SK-N-SH treated with all-trans-retinoic acid at 6 μM for 48 hours (cell line): ENCODE measurements at regions not wholly inside any gene's neighbourhood (a gene's known extent, or its start where the extent isn't known, plus 50 kb on each side); places are given as distances from the start of the nearest gene placed in this dataset.

Experiments
- ESRRG ChIP-seq: fragments of 250-450 bp; sonication (Bioruptor Pico); IDR thresholded peaks from 2 replicates; pipeline ENCODE4 v1.6.1; 2021; ENCODE audit warnings: mild to moderate bottlenecking
- PPARA ChIP-seq: fragments of 250-450 bp; sonication (Bioruptor Pico); IDR thresholded peaks from 2 replicates; pipeline ENCODE4 v1.5.0; 2020; ENCODE audit warnings: mild to moderate bottlenecking, borderline replicate concordance
- TF ChIP-seq, protein P1 (sequence below): fragments of 250-450 bp; sonication (Bioruptor Pico); IDR thresholded peaks from 2 replicates; pipeline ENCODE4 v1.5.1; 2020; ENCODE audit warnings: low read depth, mild to moderate bottlenecking, moderate library complexity

DNA sequence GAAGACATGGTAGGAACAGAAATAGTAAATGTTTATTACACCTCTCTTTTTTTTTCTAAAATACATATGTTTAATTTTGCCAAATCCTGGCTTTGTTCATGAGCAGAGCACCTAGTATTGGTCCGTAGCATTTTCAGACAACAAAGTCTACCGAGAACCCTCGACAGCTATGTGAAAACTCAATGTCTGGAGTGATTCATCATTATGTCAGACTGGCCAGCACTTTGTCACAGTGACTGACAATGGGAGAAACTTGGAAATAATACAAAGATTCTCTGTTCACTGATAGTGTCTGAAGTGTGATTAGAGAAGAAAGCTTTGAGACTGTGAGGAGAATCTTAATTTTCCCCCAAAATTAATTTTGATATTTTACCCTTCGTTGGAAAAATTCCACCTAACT lies 143.0 kb downstream of the HNMT start:
- TF ChIP-seq ESRRG (CRISPR knock-in tag) (no peak), PPARA (CRISPR knock-in tag) (no peak)
- TF ChIP-seq, protein P1, sequence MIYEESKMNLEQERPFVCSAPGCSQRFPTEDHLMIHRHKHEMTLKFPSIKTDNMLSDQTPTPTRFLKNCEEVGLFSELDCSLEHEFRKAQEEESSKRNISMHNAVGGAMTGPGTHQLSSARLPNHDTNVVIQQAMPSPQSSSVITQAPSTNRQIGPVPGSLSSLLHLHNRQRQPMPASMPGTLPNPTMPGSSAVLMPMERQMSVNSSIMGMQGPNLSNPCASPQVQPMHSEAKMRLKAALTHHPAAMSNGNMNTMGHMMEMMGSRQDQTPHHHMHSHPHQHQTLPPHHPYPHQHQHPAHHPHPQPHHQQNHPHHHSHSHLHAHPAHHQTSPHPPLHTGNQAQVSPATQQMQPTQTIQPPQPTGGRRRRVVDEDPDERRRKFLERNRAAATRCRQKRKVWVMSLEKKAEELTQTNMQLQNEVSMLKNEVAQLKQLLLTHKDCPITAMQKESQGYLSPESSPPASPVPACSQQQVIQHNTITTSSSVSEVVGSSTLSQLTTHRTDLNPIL (CRISPR knock-in tag): no peak
